HG03521 (cell line): ENCODE measurements at regions not wholly inside any gene's neighbourhood (a gene's known extent, or its start where the extent isn't known, plus 50 kb on each side); places are given as distances from the start of the nearest gene placed in this dataset.
"Not testable (repeated sequence)": the region's sequence is repeated elsewhere in the genome, so short reads cannot be mapped to it uniquely, and the experiment has no call there.

Experiments
- ATAC-seq: cut with Tn5 transposase; IDR thresholded peaks from one replicate; pipeline ENCODE4 v1.9.1; 2021; ENCODE audit warnings: mild to moderate bottlenecking, moderate library complexity; ENCODE audit not compliant: unreplicated experiment

- ATAC-seq = no peak
Measured at GRCh38 chr21:39083377-39084008, 99.8 kb downstream of the PSMG1 start.

GRCh38 chr21:39082656-39083376 is 100.4 kb downstream of the PSMG1 start:
- ATAC-seq = no peak

GRCh38 chr21:39080366-39080765 is 102.9 kb downstream of the PSMG1 start:
- no peak for ATAC-seq

- ATAC-seq = no peak
Measured at GRCh38 chr21:39079617-39080016, 103.6 kb downstream of the PSMG1 start.

- no peak for ATAC-seq
Measured at GRCh38 chr21:39078322-39079065, 104.8 kb downstream of the PSMG1 start.

- no peak for ATAC-seq
Measured at GRCh38 chr21:39077876-39078275, 105.4 kb downstream of the PSMG1 start.

GRCh38 chr21:39074508-39074907 is 108.7 kb downstream of the PSMG1 start:
- ATAC-seq = no peak

GRCh38 chr21:39073717-39074116 is 109.5 kb downstream of the PSMG1 start:
- no peak for ATAC-seq

GRCh38 chr21:39073063-39073462 is 110.2 kb downstream of the PSMG1 start:
- ATAC-seq = no peak

GRCh38 chr21:39072468-39072867 is 110.8 kb downstream of the PSMG1 start:
- no peak for ATAC-seq

GRCh38 chr21:39071623-39072214 is 111.5 kb downstream of the PSMG1 start:
- no peak for ATAC-seq

- ATAC-seq = not testable (repeated sequence)
Measured at GRCh38 chr21:39069856-39070255, 113.4 kb downstream of the PSMG1 start.

GRCh38 chr21:39066829-39067780 is 116.1 kb downstream of the PSMG1 start:
- no peak for ATAC-seq

- no peak for ATAC-seq
Measured at GRCh38 chr21:39065917-39066316, 117.3 kb downstream of the PSMG1 start.

GRCh38 chr21:39064325-39065012 is 118.8 kb downstream of the PSMG1 start:
- ATAC-seq = no peak

GRCh38 chr21:39063517-39063916 is 119.7 kb downstream of the PSMG1 start:
- ATAC-seq = no peak

- no peak for ATAC-seq
Measured at GRCh38 chr21:39062196-39062595, 121.1 kb downstream of the PSMG1 start.

- ATAC-seq = no peak
Measured at GRCh38 chr21:39061766-39062165, 121.5 kb downstream of the PSMG1 start.

- ATAC-seq = no peak
Measured at GRCh38 chr21:39060485-39061083, 122.7 kb downstream of the PSMG1 start.
